GM19397 (cell line): ENCODE measurements at regions not wholly inside any gene's neighbourhood (a gene's known extent, or its start where the extent isn't known, plus 50 kb on each side); places are given as distances from the start of the nearest gene placed in this dataset.
A peak's percentile ranks its signal among the peaks of the same experiment; 100 is the strongest.

ENCODE experiments used
- ATAC-seq: cut with Tn5 transposase; IDR thresholded peaks from one replicate; pipeline ENCODE4 v1.9.1; 2021; ENCODE audit warnings: mild to moderate bottlenecking, moderate library complexity; ENCODE audit not compliant: unreplicated experiment

GRCh38 chr21:36532769-36533467 is 53.0 kb upstream of the CLDN14 start:
- ATAC-seq: no peak

DNA sequence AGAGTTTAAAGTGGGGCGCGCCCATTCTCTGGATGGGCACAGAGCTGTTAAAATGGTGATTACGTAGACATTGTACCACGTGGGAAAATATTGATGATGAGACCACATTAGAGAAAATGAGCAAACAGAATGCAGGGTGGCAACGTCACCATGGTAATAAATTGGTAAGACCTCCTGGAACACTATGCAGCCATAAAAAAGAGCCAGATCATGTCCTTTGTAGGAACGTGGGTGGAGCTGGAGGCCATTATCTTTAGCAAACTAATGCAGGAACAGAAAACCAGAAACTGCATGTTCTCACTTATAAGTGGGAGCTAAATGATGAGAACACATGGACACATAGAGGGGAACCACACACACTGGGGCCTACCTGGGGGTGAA is 53.5 kb upstream of the CLDN14 start:
- no peak for ATAC-seq

DNA sequence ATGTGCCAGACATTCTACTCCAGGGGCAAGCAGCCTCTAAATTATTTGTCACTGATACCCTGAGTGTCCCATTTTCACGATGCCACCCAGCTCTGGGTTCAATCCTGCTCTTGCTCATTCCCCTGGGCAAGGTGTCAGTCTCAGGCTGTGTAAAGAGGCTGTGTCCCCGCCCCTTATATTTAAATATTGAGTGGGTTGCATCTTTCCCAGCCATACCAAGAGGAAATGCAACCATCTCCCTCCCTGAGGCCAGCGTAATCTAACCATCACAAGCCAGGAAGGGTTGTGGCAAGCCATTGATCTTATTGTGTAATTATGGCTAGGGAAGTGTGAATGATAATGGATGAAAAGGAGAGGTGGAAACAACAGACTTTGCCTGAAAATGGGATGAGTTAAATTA is 54.7 kb upstream of the CLDN14 start:
- ATAC-seq: no peak

- peak; percentile 76 for ATAC-seq
Observed at GRCh38 chr21:36535618-36536241, 55.8 kb upstream of the CLDN14 start.

GRCh38 chr21:36538761-36539160 is 58.8 kb upstream of the CLDN14 start:
- no peak for ATAC-seq

DNA sequence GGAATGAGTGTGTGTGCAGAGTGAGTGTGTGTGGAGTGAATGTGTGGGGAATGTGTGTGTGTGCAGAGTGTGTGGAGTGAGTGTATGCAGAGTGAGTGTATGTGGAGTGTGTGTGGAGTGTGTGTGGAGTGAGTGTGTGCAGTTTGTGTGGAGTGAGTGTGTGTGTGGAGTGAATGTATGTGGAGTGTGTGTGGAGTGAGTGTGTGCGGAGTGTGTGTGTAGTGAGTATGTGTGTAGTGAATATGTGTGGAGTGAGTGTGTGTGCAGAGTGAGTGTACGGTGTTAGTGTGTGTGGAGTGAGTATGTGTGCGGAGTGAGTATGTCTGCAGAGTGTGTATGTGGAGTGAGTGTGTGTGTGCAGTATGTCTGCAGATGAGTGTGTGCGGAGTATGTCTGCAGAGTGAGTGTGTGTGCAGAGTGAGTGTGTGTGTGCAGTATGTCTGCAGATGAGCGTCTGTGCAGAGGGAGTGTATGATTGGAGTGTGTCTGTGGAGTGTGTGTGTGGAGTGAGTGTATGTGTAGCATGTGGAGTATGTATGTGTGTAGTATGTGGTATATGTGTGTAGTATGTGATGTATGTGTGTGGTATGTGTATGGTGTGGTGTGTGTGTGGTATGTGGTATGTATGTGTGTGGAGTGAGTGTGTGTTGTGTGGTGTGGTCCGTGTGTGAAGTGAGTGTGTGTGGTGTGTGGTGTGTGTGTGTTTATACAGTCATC is 59.7 kb upstream of the CLDN14 start:
- no peak for ATAC-seq

DNA sequence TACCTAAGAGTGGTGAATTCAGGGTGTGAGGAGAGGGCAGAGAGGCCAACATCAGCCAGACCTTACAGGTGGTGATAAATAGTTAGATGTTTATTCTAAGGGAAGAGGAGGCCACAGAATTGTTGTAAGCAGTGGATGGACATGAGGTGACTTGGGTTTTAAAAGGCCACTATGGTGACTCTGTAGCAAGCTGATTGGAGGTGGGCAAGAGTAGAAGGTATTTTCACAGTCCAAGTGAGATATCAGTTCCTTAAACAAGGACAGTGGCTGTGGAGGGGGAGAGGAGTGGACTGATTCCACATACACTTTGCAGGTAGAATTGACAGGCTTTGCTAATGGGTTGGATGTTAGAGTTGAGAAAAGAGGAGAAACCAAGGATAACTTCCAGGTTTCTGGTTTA is 60.8 kb upstream of the CLDN14 start:
- no peak for ATAC-seq

- ATAC-seq: no peak
Observed at GRCh38 chr21:36541721-36542139, 61.8 kb upstream of the CLDN14 start.

- peak; percentile 61 for ATAC-seq
Observed at GRCh38 chr21:36542312-36543101, 62.6 kb upstream of the CLDN14 start.

- ATAC-seq: no peak
Observed at GRCh38 chr21:36543924-36544323, 64.0 kb upstream of the CLDN14 start.

- no peak for ATAC-seq
Observed at GRCh38 chr21:36544545-36544944, 64.6 kb upstream of the CLDN14 start.

DNA sequence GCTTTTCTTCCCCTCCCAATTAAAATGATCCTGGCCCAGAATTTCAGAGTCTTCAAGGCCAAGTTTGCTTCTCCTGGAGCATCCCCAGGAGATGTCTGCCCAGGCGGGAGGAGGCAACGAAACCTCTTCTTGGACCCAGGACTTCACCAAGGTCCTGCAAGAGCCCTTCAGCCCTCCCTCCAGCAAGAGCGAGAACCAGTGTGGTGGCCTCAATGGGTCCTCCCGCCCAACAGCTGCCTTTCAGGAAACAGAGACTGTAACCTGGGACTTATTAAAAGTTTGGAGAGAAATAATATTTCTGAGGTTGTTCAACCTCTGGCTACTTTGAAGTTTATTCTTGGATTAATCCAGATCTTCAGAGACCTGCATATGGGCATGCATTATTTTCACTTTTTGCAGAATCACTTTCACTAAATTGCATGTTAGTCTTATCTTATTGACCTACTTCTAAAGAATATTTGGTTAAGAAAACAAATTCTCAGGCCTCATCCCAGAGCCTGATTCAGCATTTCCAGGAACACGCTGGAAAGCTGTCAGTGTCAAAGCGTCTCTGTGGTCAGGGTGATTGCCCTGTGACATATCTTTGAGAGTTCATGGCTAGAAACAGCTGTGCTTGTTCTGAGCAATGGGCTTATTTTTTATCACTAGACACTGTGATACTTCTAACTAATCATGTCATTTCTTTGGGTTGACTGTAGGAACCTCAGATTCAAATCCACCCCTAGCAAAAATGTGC is 66.0 kb upstream of the CLDN14 start:
- no peak for ATAC-seq

DNA sequence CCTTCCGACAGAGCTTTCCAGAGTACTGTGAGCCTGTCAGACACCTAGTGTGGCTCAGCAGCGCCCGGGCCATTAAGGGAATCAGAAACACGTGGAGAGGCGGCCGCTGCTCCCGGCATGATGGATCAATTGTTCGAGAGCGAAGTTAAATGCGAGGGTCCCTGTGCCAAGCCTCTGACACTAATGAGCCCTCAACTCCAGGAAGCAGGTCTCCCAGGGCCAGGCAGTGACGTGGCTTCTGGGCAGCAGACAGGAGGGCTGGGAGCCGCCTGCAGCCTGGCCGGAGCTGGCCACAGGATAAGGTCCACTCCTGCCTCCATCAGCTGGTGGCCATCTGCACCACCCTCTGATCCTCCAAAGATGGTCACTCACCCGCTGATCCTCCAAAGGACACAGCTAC is 67.5 kb upstream of the CLDN14 start:
- ATAC-seq: no peak

- no peak for ATAC-seq
Observed at GRCh38 chr21:36548866-36549265, 68.9 kb upstream of the CLDN14 start.

DNA sequence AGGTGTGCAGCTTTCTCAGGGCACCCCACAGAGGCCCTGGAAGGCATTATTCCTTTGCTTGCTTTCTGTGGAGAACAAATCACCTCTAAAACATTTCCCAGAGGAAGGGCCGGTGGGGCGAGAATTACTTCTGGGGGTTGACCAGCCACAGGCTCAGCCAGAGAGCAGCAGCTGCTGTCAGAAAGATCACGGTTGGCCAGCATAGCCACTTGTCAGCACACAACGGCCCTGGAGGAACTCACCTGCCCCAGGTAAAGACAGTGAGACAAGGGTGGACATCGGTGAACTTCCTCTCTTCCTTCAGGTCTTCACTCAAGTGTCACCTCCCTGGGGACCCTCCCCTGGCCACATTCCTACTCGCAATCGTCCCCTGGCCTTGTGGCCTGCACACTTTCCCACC is 69.5 kb upstream of the CLDN14 start:
- ATAC-seq: no peak

DNA sequence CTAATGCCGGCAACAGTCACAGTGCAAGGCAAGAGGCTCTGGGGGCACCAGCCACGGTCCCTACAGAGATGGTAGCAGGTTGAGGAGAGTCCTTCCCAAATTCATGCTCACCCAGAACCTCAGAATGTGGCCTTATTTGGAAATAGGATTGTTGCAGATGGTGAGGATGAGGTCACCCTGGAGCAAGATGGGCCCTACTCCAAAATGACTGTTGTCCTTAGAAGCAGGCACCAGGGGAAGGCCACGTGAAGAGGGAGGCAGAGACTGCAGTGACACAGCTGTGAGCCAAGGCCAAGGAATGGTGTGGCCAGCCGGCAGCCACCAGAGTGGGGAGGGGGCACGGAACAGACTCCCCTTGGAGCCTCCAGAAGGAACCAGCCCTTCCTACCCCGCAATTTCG is 70.8 kb upstream of the CLDN14 start:
- no peak for ATAC-seq

- no peak for ATAC-seq
Observed at GRCh38 chr21:36551321-36551720, 71.4 kb upstream of the CLDN14 start.

- ATAC-seq: no peak
Observed at GRCh38 chr21:36551731-36552433, 72.0 kb upstream of the CLDN14 start.

- no peak for ATAC-seq
Observed at GRCh38 chr21:36552434-36552785, 72.5 kb upstream of the CLDN14 start.

GRCh38 chr21:36553406-36553805 is 73.5 kb upstream of the CLDN14 start:
- ATAC-seq: no peak
